Uterus (tissue), 2 donors: ENCODE measurements at regions not wholly inside any gene's neighbourhood (a gene's known extent, or its start where the extent isn't known, plus 50 kb on each side); places are given as distances from the start of the nearest gene placed in this dataset.

Source experiments
- POLR2A ChIP-seq, 2 donors: fragments of 450-650 bp; IDR thresholded peaks; one replicate each; pipeline ENCODE4 v1.6.1; 2016; ENCODE audit warnings: antibody characterized with exemption in 2 of 2, mild to moderate bottlenecking in 1 of 2, moderate library complexity in 1 of 2
- TF ChIP-seq, protein P1 (sequence below), 4 experiments: fragments of 200-600 bp in 2 of 4; fragments of 450-650 bp in 2 of 4; sonication (generic) in 2 of 4; IDR thresholded peaks; one replicate each; pipeline ENCODE4 v1.5.1; 2016 to 2019; ENCODE audit warnings: antibody characterized with exemption in 4 of 4, mild to moderate bottlenecking in 2 of 4, moderate library complexity in 1 of 4

DNA sequence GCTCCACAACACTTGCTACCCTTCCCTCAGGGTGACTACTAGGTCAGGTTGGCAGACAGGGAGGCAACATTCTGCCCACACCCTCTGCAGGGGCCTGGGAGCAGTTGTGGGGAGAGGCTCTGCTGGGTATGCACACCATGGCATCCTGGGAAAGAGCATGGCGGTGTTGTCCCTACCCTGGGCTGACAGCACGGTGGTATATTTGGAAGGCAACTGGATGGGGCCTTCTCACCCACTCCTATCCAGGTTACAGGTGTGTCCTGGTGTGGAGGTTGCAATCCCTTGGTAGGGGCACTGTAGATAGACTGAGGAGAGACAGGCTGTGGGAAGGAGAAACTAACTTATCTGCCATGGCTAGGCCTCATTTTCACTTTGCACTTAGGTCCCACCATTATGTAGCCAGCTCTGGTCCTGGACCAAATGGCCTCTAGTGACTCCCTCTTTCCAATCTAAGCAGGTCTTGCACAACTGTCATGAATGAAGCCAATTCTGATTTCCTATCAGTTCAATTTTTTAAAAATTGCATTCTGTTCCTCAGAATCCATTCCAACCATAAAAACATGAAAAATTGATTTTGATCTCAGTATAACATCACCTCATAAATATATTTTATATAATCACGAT is 54.0 kb upstream of the CD44 start:
- no peak for TF ChIP-seq POLR2A (IDR thresholded peaks at IDR 0.05)
- TF ChIP-seq, protein P1, sequence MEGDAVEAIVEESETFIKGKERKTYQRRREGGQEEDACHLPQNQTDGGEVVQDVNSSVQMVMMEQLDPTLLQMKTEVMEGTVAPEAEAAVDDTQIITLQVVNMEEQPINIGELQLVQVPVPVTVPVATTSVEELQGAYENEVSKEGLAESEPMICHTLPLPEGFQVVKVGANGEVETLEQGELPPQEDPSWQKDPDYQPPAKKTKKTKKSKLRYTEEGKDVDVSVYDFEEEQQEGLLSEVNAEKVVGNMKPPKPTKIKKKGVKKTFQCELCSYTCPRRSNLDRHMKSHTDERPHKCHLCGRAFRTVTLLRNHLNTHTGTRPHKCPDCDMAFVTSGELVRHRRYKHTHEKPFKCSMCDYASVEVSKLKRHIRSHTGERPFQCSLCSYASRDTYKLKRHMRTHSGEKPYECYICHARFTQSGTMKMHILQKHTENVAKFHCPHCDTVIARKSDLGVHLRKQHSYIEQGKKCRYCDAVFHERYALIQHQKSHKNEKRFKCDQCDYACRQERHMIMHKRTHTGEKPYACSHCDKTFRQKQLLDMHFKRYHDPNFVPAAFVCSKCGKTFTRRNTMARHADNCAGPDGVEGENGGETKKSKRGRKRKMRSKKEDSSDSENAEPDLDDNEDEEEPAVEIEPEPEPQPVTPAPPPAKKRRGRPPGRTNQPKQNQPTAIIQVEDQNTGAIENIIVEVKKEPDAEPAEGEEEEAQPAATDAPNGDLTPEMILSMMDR (IDR thresholded peaks at IDR 0.05), result no peak
